Astrocyte of the cerebellum (primary cell): ENCODE measurements at regions not wholly inside any gene's neighbourhood (a gene's known extent, or its start where the extent isn't known, plus 50 kb on each side); places are given as distances from the start of the nearest gene placed in this dataset.

Source experiments
- DNase-seq: peaks from one replicate; pipeline ENCODE4 v3.0.0-alpha.2; 2011; ENCODE audit warnings: low read depth
- H3K4me3 ChIP-seq: 2 replicates; pipeline ENCODE4 v1.5.1; 2011; ENCODE audit warnings: mild to moderate bottlenecking, low read depth, low read length, moderate library complexity
- CTCF ChIP-seq: IDR thresholded peaks from 2 replicates; pipeline ENCODE4 v1.5.1; 2012; ENCODE audit warnings: low read length, low read depth, moderate library complexity, mild to moderate bottlenecking; ENCODE audit errors: missing control alignments
- in situ Hi-C: cut with HindIII; loops from 2 replicates; pipeline ENCODE4 v1.10.0; 2017; ENCODE audit warnings: low sequenced_read_pairs

DNA sequence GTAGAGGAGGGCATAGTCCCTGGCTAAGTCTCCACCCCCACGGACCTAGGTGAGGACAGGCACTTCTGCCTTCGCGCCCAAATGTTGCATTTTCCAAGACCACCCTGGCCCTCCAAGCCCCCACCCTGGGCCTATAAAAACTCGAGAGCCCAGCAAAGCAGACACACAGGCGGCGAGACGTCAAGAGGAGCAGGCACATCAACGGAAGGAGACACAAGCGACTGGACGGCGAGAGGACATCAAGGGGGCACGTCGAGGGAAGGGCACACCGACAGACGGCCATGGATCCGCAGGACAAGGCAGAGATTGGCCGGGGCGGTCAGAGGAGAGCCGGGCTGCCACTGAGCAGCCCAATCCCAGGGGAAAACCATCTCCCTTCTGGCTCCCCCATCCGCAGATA, 348.0 kb downstream of the MTRR start:
- in situ Hi-C loops, result no loop called here
- H3K4me3 ChIP-seq, result no peak overlapping the region
- no peak for TF ChIP-seq CTCF
- DNase-seq, result no peak

GRCh38 chr5:8226148-8226547, 357.2 kb downstream of the MTRR start:
- in situ Hi-C loops, result no loop called here
- H3K4me3 ChIP-seq, result no peak overlapping the region
- TF ChIP-seq CTCF, result no peak
- DNase-seq, result no peak

DNA sequence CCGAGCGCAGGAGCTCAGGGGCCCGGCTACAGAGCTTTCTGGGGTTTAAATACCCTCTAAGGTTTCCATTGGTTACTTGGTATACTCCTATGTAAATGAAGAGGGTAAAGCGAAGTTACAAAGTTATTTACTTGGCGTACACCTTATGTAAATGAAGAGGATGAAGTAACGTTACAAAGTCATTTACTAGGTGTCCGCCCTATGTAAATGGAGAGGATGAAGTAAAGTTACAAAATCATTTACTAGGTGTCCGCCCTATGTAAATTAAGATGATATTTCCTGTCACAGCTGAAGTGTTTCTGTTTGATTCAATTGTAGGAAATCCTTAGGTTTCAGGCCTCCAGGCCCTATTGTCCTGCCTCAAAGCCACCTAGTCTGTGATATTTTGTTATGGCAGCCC, 358.2 kb downstream of the MTRR start:
- in situ Hi-C loops, result no loop called here
- DNase-seq, result no peak
- no peak for TF ChIP-seq CTCF
- no peak overlapping the region for H3K4me3 ChIP-seq

- no peak for DNase-seq
- TF ChIP-seq CTCF, result no peak
- no peak overlapping the region for H3K4me3 ChIP-seq
- in situ Hi-C loops, result no loop called here
Observed at GRCh38 chr5:8229551-8229950, 360.6 kb downstream of the MTRR start.

DNA sequence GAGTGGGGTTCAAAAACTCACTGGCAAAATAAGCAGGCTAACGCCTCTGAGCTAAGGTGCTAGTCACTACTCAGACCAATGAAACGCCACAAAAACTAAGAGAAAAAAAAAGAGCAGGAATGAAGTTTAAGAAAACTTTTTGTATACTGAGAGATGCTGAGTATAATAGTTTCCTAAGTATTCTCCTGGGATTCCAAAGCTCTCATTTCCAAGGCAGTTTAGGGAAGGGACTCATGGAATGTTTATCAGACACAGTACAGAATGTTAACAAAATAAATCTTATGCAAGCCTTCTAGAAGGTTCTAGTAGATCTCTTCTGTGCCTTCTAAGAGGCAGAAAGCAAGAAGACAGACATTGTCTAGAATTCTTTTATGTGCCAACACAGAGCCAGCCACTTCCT, 361.9 kb downstream of the MTRR start:
- no peak for DNase-seq
- no peak for TF ChIP-seq CTCF
- H3K4me3 ChIP-seq, result no peak overlapping the region
- in situ Hi-C loops, result no loop called here

DNA sequence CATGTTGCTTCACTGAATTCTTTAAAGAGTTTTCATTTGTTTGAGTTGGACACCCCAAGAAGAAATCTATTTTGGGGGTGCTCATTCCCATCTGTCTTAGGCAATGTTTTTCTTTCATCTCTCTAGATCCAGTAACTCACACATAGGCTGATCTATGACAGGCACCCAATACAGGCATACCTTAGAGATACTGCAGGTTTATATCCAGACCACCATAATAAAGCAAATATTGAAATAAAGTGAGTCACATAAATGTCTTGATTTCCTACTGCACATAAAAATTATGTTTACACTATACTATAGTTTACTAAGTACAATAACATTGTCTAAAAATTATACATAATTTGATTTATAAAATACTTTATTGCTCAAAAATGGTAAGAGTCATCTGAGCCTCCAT, 364.5 kb downstream of the MTRR start:
- no peak for DNase-seq
- H3K4me3 ChIP-seq, result no peak overlapping the region
- TF ChIP-seq CTCF, result no peak
- in situ Hi-C loops, result no loop called here

DNA sequence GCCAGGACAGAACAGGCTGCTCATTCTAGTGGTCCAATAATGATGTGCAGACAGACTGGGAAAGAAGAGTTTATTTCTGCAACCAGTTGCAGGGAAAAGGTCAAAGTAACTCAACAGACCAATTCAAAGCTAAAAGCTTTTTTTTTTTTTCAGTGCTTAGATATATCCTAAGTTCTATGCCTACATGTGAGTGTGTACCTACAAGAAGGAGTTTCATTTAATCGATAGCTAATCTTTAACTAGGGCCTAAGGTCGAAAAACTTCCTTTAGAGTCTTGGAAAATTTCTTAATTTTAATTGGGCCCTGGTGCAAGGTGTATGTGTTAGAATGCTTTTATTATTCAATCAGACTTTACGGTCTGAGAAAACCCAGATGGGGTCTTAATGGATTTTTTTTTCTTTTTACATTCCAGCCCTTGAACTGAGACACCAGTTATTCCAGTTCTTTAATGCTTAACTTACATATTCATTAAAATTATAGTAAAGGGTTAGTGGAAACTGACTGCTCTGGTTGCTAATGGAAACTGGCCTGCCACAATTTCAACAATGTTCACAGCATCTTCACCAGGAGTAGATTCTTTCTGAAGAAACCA, 365.3 kb downstream of the MTRR start:
- in situ Hi-C loops, result no loop called here
- DNase-seq, result no peak
- no peak for TF ChIP-seq CTCF
- H3K4me3 ChIP-seq, result no peak overlapping the region
